ENCODE measurements at regions not wholly inside any gene's neighbourhood (a gene's known extent, or its start where the extent isn't known, plus 50 kb on each side); places are given as distances from the start of the nearest gene placed in this dataset.

GRCh38 chr7:157484411-157485081, 147.7 kb downstream of the DNAJB6 start:
- no peak for TF ChIP-seq CTCF (IDR thresholded peaks at IDR 0.05; ENCODE audit: low read depth, low read length, missing control alignments)
- no peak overlapping the region for H3K4me3 ChIP-seq (ENCODE audit: low read depth, low read length)
- H3K27me3 ChIP-seq (replicated peaks) = no peaks in the 10 kb centered on the region
- in situ Hi-C loops (cut with HindIII; ENCODE audit: low pct_ligation_motif_present, low sequenced_read_pairs) = no loop called here
- H3K36me3 ChIP-seq (replicated peaks) = no peaks in the 10 kb centered on the region
- H3K27ac ChIP-seq = no peak overlapping the region
- no peak for DNase-seq

GRCh38 chr7:157485361-157485831, 148.6 kb downstream of the DNAJB6 start:
- no peak overlapping the region for H3K27ac ChIP-seq
- no peaks in the 10 kb centered on the region for H3K27me3 ChIP-seq (replicated peaks)
- DNase-seq = no peak
- H3K36me3 ChIP-seq (replicated peaks) = no peaks in the 10 kb centered on the region
- H3K4me3 ChIP-seq (ENCODE audit: low read depth, low read length) = no peak overlapping the region
- TF ChIP-seq CTCF (IDR thresholded peaks at IDR 0.05; ENCODE audit: low read depth, low read length, missing control alignments) = no peak
- in situ Hi-C loops (cut with HindIII; ENCODE audit: low pct_ligation_motif_present, low sequenced_read_pairs) = no loop called here

GRCh38 chr7:157486007-157486755, 149.4 kb downstream of the DNAJB6 start:
- Histone ChIP-seq H3K27ac (no peak overlapping the region), H3K36me3 (replicated peaks) (no peaks in the 10 kb centered on the region), H3K4me3 (ENCODE audit: low read depth, low read length) (no peak overlapping the region), H3K27me3 (replicated peaks) (no peaks in the 10 kb centered on the region)
- no peak for TF ChIP-seq CTCF (IDR thresholded peaks at IDR 0.05; ENCODE audit: low read depth, low read length, missing control alignments)
- no peak for DNase-seq
- in situ Hi-C loops (cut with HindIII; ENCODE audit: low pct_ligation_motif_present, low sequenced_read_pairs) = no loop called here

- no peaks in the 10 kb centered on the region for H3K36me3 ChIP-seq (replicated peaks)
- no peak for TF ChIP-seq CTCF (IDR thresholded peaks at IDR 0.05; ENCODE audit: low read depth, low read length, missing control alignments)
- no peaks in the 10 kb centered on the region for H3K27me3 ChIP-seq (replicated peaks)
- no peak overlapping the region for H3K4me3 ChIP-seq (ENCODE audit: low read depth, low read length)
- H3K27ac ChIP-seq = no peak overlapping the region
- in situ Hi-C loops (cut with HindIII; ENCODE audit: low pct_ligation_motif_present, low sequenced_read_pairs) = no loop called here
- no peak for DNase-seq
Measured at GRCh38 chr7:157487046-157487770, 150.4 kb downstream of the DNAJB6 start.

GRCh38 chr7:157488281-157488680, 151.5 kb downstream of the DNAJB6 start:
- no peak overlapping the region for H3K27ac ChIP-seq

More at GRCh38 chr7:157488281-157488680, 151.5 kb downstream of the DNAJB6 start:
- no peaks in the 10 kb centered on the region for H3K27me3 ChIP-seq (replicated peaks)
- no peaks in the 10 kb centered on the region for H3K36me3 ChIP-seq (replicated peaks)
- in situ Hi-C loops (cut with HindIII; ENCODE audit: low pct_ligation_motif_present, low sequenced_read_pairs) = no loop called here
- no peak for DNase-seq
- H3K4me3 ChIP-seq (ENCODE audit: low read depth, low read length) = no peak overlapping the region
- no peak for TF ChIP-seq CTCF (IDR thresholded peaks at IDR 0.05; ENCODE audit: low read depth, low read length, missing control alignments)
